Left lung (tissue), 4 donors: ENCODE measurements at regions not wholly inside any gene's neighbourhood (a gene's known extent, or its start where the extent isn't known, plus 50 kb on each side); places are given as distances from the start of the nearest gene placed in this dataset.

Experiments
- ATAC-seq: fragments of 200-7000 bp; cut with Tn5 transposase; one replicate; pipeline ENCODE4 v1.9.1; 2020; ENCODE audit warnings: moderate library complexity
- DNase-seq, 4 donors: peaks; one replicate each; pipeline ENCODE4 v3.0.0-alpha.2; 2013 to 2020
- H3K27ac ChIP-seq, 2 donors: fragments of 200-600 bp; sonication (generic) in 1 of 2; one replicate each; pipeline versions ENCODE4 v1.5.0 to v1.8.0; 2020 to 2021
- H3K27me3 ChIP-seq, 2 donors: fragments of 200-600 bp; sonication (generic) in 1 of 2; one replicate each; pipeline versions ENCODE4 v1.5.0 to v1.8.0; 2020 to 2021
- H3K36me3 ChIP-seq, 2 donors: fragments of 200-600 bp; sonication (generic) in 1 of 2; one replicate each; pipeline versions ENCODE4 v1.5.0 to v1.8.0; 2020 to 2021
- H3K4me1 ChIP-seq, 2 donors: fragments of 200-600 bp; one replicate each; pipeline ENCODE4 v1.8.0; 2021
- H3K4me3 ChIP-seq, 2 donors: fragments of 200-600 bp; sonication (generic) in 1 of 2; one replicate each; pipeline versions ENCODE4 v1.5.0 to v1.8.0; 2020 to 2021; ENCODE audit warnings: mild to moderate bottlenecking in 1 of 2
- H3K9me3 ChIP-seq, 2 donors: fragments of 200-600 bp; sonication (generic) in 1 of 2; one replicate each; pipeline versions ENCODE4 v1.5.0 to v1.8.0; 2020 to 2021
- CTCF ChIP-seq, 2 donors: fragments of 200-600 bp; sonication (generic) in 1 of 2; IDR thresholded peaks; one replicate each; pipeline versions ENCODE4 v1.5.0 to v1.8.0; 2021; ENCODE audit warnings: antibody characterized with exemption in 2 of 2
- intact Hi-C, 2 donors: fragments of 100-400 bp; cut with DNase I; formaldehyde crosslinking; loops; one replicate each; pipeline versions ENCODE4 v1.11.2 to v1.14.2; 2022
- donor health status: DM: no; HTN: yes; CAD: no.
- donor health status: DM: no; HTN: no; CAD: no.

- Histone ChIP-seq H3K36me3 (no peaks in the 10 kb centered on the region), H3K27me3 (no peaks in the 10 kb centered on the region), H3K4me1 (no peaks in the 10 kb centered on the region), H3K27ac (no peak overlapping the region), H3K9me3 (peaks cover 0 to 10% of the 10 kb centered on the region in 2 donors), H3K4me3 (no peak overlapping the region)
- DNase-seq (no peak), ATAC-seq (no peak)
- no peak for TF ChIP-seq CTCF (IDR thresholded peaks at IDR 0.05)
- intact Hi-C loops = no loop called here
Observed at GRCh38 chr3:182323898-182324297, 469.4 kb upstream of the ATP11B start.

GRCh38 chr3:182325213-182325950 is 467.9 kb upstream of the ATP11B start:
- no peak for TF ChIP-seq CTCF (IDR thresholded peaks at IDR 0.05)
- Histone ChIP-seq H3K36me3 (no peaks in the 10 kb centered on the region), H3K4me1 (no peaks in the 10 kb centered on the region), H3K4me3 (no peak overlapping the region), H3K27ac (no peak overlapping the region), H3K9me3 (peaks cover 0 to 5% of the 10 kb centered on the region in 2 donors), H3K27me3 (no peaks in the 10 kb centered on the region)
- ATAC-seq (no peak), DNase-seq (no peak)
- intact Hi-C loops = no loop called here

- no peaks in the 10 kb centered on the region for H3K36me3 ChIP-seq
- H3K4me3 ChIP-seq = no peak overlapping the region
- ATAC-seq (no peak), DNase-seq (peak in 3 of 4 donors; percentile 1 to 63 (median 16))
- intact Hi-C loops = no loop called here
- peaks cover 0 to 4% of the 10 kb centered on the region in 2 donors for H3K9me3 ChIP-seq
- no peaks in the 10 kb centered on the region for H3K4me1 ChIP-seq
- H3K27me3 ChIP-seq = no peaks in the 10 kb centered on the region
- no peak for TF ChIP-seq CTCF (IDR thresholded peaks at IDR 0.05)
- H3K27ac ChIP-seq = no peak overlapping the region
Observed at GRCh38 chr3:182327196-182327681, 466.1 kb upstream of the ATP11B start.

GRCh38 chr3:182330646-182331045 is 462.7 kb upstream of the ATP11B start:
- DNase-seq (no peak), ATAC-seq (no peak)
- no peak overlapping the region for H3K4me3 ChIP-seq
- no peaks in the 10 kb centered on the region for H3K27me3 ChIP-seq
- no peak overlapping the region for H3K27ac ChIP-seq
- H3K36me3 ChIP-seq = no peaks in the 10 kb centered on the region
- TF ChIP-seq CTCF (IDR thresholded peaks at IDR 0.05) = no peak
- H3K9me3 ChIP-seq = peaks cover 0 to 10% of the 10 kb centered on the region in 2 donors
- no peaks in the 10 kb centered on the region for H3K4me1 ChIP-seq
- intact Hi-C loops = no loop called here

- DNase-seq = no peak
- ATAC-seq = no peak
- no peak overlapping the region for H3K4me3 ChIP-seq
- H3K27me3 ChIP-seq = no peaks in the 10 kb centered on the region
- no peak for TF ChIP-seq CTCF (IDR thresholded peaks at IDR 0.05)
- no peak overlapping the region for H3K27ac ChIP-seq
- peaks cover 0 to 11% of the 10 kb centered on the region in 2 donors for H3K9me3 ChIP-seq
- H3K4me1 ChIP-seq = no peaks in the 10 kb centered on the region
- intact Hi-C loops = no loop called here
- H3K36me3 ChIP-seq = no peaks in the 10 kb centered on the region
Observed at GRCh38 chr3:182331341-182331740, 462.0 kb upstream of the ATP11B start.
